Activated CD4-positive, alpha-beta T cell treated with anti-CD3 and anti-CD28 coated beads for 1 hour (primary cell): ENCODE measurements at regions not wholly inside any gene's neighbourhood (a gene's known extent, or its start where the extent isn't known, plus 50 kb on each side); places are given as distances from the start of the nearest gene placed in this dataset.
"Not testable (repeated sequence)": the region's sequence is repeated elsewhere in the genome, so short reads cannot be mapped to it uniquely, and the experiment has no call there.

Source experiments
- DNase-seq: peaks from one replicate; pipeline ENCODE4 v3.0.0-alpha.2; 2020

GRCh38 chr9:95729046-95729445, 146.4 kb upstream of the ERCC6L2 start:
- no peak for DNase-seq

GRCh38 chr9:95727947-95728520, 147.5 kb upstream of the ERCC6L2 start:
- no peak for DNase-seq

- DNase-seq: no peak
These were observed 148.7 kb upstream of the ERCC6L2 start for GRCh38 chr9:95726756-95727155.

- no peak for DNase-seq
These were observed 150.4 kb upstream of the ERCC6L2 start for GRCh38 chr9:95725045-95725444.

GRCh38 chr9:95724253-95724991, 151.1 kb upstream of the ERCC6L2 start:
- peak; percentile 24 for DNase-seq

GRCh38 chr9:95722141-95722540, 153.3 kb upstream of the ERCC6L2 start:
- no peak for DNase-seq

GRCh38 chr9:95721061-95721531, 154.4 kb upstream of the ERCC6L2 start:
- DNase-seq: no peak

- DNase-seq: no peak
These were observed 155.0 kb upstream of the ERCC6L2 start for GRCh38 chr9:95720496-95720895.

- no peak for DNase-seq
These were observed 156.1 kb upstream of the ERCC6L2 start for GRCh38 chr9:95719354-95719753.

GRCh38 chr9:95718263-95718662, 157.2 kb upstream of the ERCC6L2 start:
- no peak for DNase-seq

GRCh38 chr9:95715868-95716435, 159.5 kb upstream of the ERCC6L2 start:
- no peak for DNase-seq

GRCh38 chr9:95710446-95710845, 165.0 kb upstream of the ERCC6L2 start:
- DNase-seq: no peak

GRCh38 chr9:95696701-95697100, 178.8 kb upstream of the ERCC6L2 start:
- DNase-seq: no peak

- no peak for DNase-seq
These were observed 174.7 kb upstream of the PTCH1 start for GRCh38 chr9:95691435-95691834.

GRCh38 chr9:95689669-95690068, 172.9 kb upstream of the PTCH1 start:
- DNase-seq: no peak

- DNase-seq: no peak
These were observed 167.7 kb upstream of the PTCH1 start for GRCh38 chr9:95684516-95684915.

GRCh38 chr9:95680306-95680705, 163.5 kb upstream of the PTCH1 start:
- DNase-seq: not testable (repeated sequence)

- no peak for DNase-seq
These were observed 163.1 kb upstream of the PTCH1 start for GRCh38 chr9:95679874-95680273.

GRCh38 chr9:95678759-95679158, 162.0 kb upstream of the PTCH1 start:
- DNase-seq: no peak

- DNase-seq: no peak
These were observed 153.4 kb upstream of the PTCH1 start for GRCh38 chr9:95670122-95670521.

GRCh38 chr9:95669253-95669652, 152.5 kb upstream of the PTCH1 start:
- no peak for DNase-seq

- DNase-seq: no peak
These were observed 151.0 kb upstream of the PTCH1 start for GRCh38 chr9:95667789-95668188.

- DNase-seq: no peak
These were observed 150.0 kb upstream of the PTCH1 start for GRCh38 chr9:95666785-95667155.

GRCh38 chr9:95666096-95666784, 149.5 kb upstream of the PTCH1 start:
- DNase-seq: no peak
